Nephron progenitor cell (in vitro differentiated cells): ENCODE measurements at regions not wholly inside any gene's neighbourhood (a gene's known extent, or its start where the extent isn't known, plus 50 kb on each side); places are given as distances from the start of the nearest gene placed in this dataset.

Experiments used
- DNase-seq: peaks from one replicate; pipeline ENCODE4 v3.0.0; 2021
- H3K27ac Mint-ChIP-seq: 2 replicates; pipeline ENCODE4 v1.8.0; 2021; ENCODE audit warnings: mild to moderate bottlenecking, moderate library complexity, mixed read lengths
- H3K27me3 Mint-ChIP-seq: 2 replicates; pipeline ENCODE4 v1.8.0; 2021; ENCODE audit warnings: mild to moderate bottlenecking, low read depth, mixed read lengths; ENCODE audit not compliant: poor library complexity
- H3K36me3 Mint-ChIP-seq: 2 replicates; pipeline ENCODE4 v1.8.0; 2021; ENCODE audit warnings: low read depth, mixed read lengths
- H3K4me1 Mint-ChIP-seq: 2 replicates; pipeline ENCODE4 v1.8.0; 2021; ENCODE audit warnings: mixed read lengths
- H3K4me3 Mint-ChIP-seq: 2 replicates; pipeline ENCODE4 v1.8.0; 2021; ENCODE audit warnings: mild to moderate bottlenecking, moderate library complexity, mixed read lengths
- H3K9me3 Mint-ChIP-seq: 2 replicates; pipeline ENCODE4 v1.8.0; 2021; ENCODE audit warnings: mild to moderate bottlenecking, moderate library complexity, mixed read lengths
- CTCF ChIP-seq: fragments of 200-600 bp; sonication (generic); IDR thresholded peaks from 2 replicates; pipeline ENCODE4 v1.5.0; 2021; ENCODE audit warnings: antibody characterized with exemption

- no peak for DNase-seq
- Mint-ChIP-seq H3K9me3 (no peaks in the 10 kb centered on the region), H3K4me1 (no peaks in the 10 kb centered on the region), H3K4me3 (no peak overlapping the region), H3K27ac (no peak overlapping the region), H3K36me3 (no peaks in the 10 kb centered on the region), H3K27me3 (no peaks in the 10 kb centered on the region)
- TF ChIP-seq CTCF = no peak
Observed at GRCh38 chr12:73065913-73066312, 793.7 kb downstream of the TRHDE start.

- TF ChIP-seq CTCF = no peak
- no peak overlapping the region for H3K4me3 Mint-ChIP-seq
- no peaks in the 10 kb centered on the region for H3K9me3 Mint-ChIP-seq
- peaks cover 3% of the 10 kb centered on the region for H3K27me3 Mint-ChIP-seq
- H3K27ac Mint-ChIP-seq = no peak overlapping the region
- H3K4me1 Mint-ChIP-seq = no peaks in the 10 kb centered on the region
- no peak for DNase-seq
- H3K36me3 Mint-ChIP-seq = no peaks in the 10 kb centered on the region
Observed at GRCh38 chr12:73067616-73068015, 795.4 kb downstream of the TRHDE start.

GRCh38 chr12:73072214-73072613 lies 800.0 kb downstream of the TRHDE start:
- no peak overlapping the region for H3K4me3 Mint-ChIP-seq
- H3K9me3 Mint-ChIP-seq = no peaks in the 10 kb centered on the region
- TF ChIP-seq CTCF = no peak
- H3K27me3 Mint-ChIP-seq = peaks cover 6% of the 10 kb centered on the region
- H3K27ac Mint-ChIP-seq = no peak overlapping the region
- no peak for DNase-seq
- no peaks in the 10 kb centered on the region for H3K4me1 Mint-ChIP-seq
- H3K36me3 Mint-ChIP-seq = no peaks in the 10 kb centered on the region

- no peak for DNase-seq
- peaks cover 6% of the 10 kb centered on the region for H3K27me3 Mint-ChIP-seq
- H3K4me3 Mint-ChIP-seq = no peak overlapping the region
- no peaks in the 10 kb centered on the region for H3K9me3 Mint-ChIP-seq
- no peak for TF ChIP-seq CTCF
- no peaks in the 10 kb centered on the region for H3K4me1 Mint-ChIP-seq
- no peak overlapping the region for H3K27ac Mint-ChIP-seq
- no peaks in the 10 kb centered on the region for H3K36me3 Mint-ChIP-seq
Observed at GRCh38 chr12:73076760-73077159, 804.6 kb downstream of the TRHDE start.

GRCh38 chr12:73083736-73084135 lies 811.6 kb downstream of the TRHDE start:
- Mint-ChIP-seq H3K9me3 (peaks cover 8% of the 10 kb centered on the region), H3K36me3 (no peaks in the 10 kb centered on the region), H3K27ac (no peak overlapping the region), H3K27me3 (no peaks in the 10 kb centered on the region), H3K4me1 (no peaks in the 10 kb centered on the region), H3K4me3 (no peak overlapping the region)
- DNase-seq = no peak
- no peak for TF ChIP-seq CTCF

- no peaks in the 10 kb centered on the region for H3K36me3 Mint-ChIP-seq
- H3K4me1 Mint-ChIP-seq = no peaks in the 10 kb centered on the region
- no peak overlapping the region for H3K4me3 Mint-ChIP-seq
- no peaks in the 10 kb centered on the region for H3K9me3 Mint-ChIP-seq
- no peaks in the 10 kb centered on the region for H3K27me3 Mint-ChIP-seq
- TF ChIP-seq CTCF = no peak
- H3K27ac Mint-ChIP-seq = no peak overlapping the region
- DNase-seq = no peak
Observed at GRCh38 chr12:73106296-73106695, 834.1 kb downstream of the TRHDE start.
